SU-DHL-6 (cell line): ENCODE measurements at regions not wholly inside any gene's neighbourhood (a gene's known extent, or its start where the extent isn't known, plus 50 kb on each side); places are given as distances from the start of the nearest gene placed in this dataset.

Experiments
- EZH2phosphoT487 ChIP-seq: fragments of 200-600 bp; sonication (generic), shearing (Covaris generic); conservative IDR thresholded peaks from 2 replicates; pipeline ENCODE4 v1.6.1; 2018; ENCODE audit warnings: mild to moderate bottlenecking, antibody characterized with exemption, low read length, moderate library complexity, mixed read lengths
- TF ChIP-seq, protein P1 (sequence below): fragments of 200-600 bp; sonication (generic); IDR thresholded peaks from one replicate; pipeline ENCODE4 v1.5.1; 2017; ENCODE audit warnings: antibody characterized with exemption, mild to moderate bottlenecking, low read length, moderate library complexity; ENCODE audit not compliant: insufficient read depth, poor library complexity, severe bottlenecking

DNA sequence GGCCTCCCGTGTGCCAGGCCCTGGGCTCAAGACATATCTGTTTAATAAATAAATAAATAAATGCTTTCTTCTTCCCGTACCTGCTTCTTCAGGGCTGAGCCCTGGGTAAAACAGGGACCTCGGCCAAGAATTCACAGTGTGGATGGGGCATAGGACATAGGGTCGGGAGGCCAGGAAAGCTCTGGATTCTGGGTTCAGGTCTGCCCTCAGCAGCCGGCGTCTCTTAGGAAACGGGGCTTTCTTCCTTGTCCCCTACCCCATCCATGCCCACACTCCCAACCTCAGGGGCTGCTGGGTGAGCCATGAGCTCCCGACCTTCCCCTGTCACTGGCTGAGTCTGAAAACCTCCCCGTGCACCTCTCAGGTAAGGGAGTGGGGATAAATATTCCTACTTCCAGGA is 55.7 kb upstream of the ALX4 start:
- TF ChIP-seq, protein P1, sequence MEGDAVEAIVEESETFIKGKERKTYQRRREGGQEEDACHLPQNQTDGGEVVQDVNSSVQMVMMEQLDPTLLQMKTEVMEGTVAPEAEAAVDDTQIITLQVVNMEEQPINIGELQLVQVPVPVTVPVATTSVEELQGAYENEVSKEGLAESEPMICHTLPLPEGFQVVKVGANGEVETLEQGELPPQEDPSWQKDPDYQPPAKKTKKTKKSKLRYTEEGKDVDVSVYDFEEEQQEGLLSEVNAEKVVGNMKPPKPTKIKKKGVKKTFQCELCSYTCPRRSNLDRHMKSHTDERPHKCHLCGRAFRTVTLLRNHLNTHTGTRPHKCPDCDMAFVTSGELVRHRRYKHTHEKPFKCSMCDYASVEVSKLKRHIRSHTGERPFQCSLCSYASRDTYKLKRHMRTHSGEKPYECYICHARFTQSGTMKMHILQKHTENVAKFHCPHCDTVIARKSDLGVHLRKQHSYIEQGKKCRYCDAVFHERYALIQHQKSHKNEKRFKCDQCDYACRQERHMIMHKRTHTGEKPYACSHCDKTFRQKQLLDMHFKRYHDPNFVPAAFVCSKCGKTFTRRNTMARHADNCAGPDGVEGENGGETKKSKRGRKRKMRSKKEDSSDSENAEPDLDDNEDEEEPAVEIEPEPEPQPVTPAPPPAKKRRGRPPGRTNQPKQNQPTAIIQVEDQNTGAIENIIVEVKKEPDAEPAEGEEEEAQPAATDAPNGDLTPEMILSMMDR: no peak
- TF ChIP-seq EZH2phosphoT487: no peak
